T-helper 2 cell treated with Interferon-gamma antibody and Interleukin-4, amounts not matched to agents 5 μg/mL and 100 μg/mL, for 36 hours (primary cell): ENCODE measurements at regions not wholly inside any gene's neighbourhood (a gene's known extent, or its start where the extent isn't known, plus 50 kb on each side); places are given as distances from the start of the nearest gene placed in this dataset.
A peak's percentile ranks its signal among the peaks of the same experiment; 100 is the strongest.
"Not testable (repeated sequence)": the region's sequence is repeated elsewhere in the genome, so short reads cannot be mapped to it uniquely, and the experiment has no call there.

Experiments used
- DNase-seq: peaks from one replicate; pipeline ENCODE4 v3.0.0; 2021; ENCODE audit warnings: low spot score
- H3K27ac Mint-ChIP-seq: one replicate; pipeline ENCODE4 v1.8.0; 2021; ENCODE audit warnings: mild to moderate bottlenecking, mixed read lengths
- H3K27me3 Mint-ChIP-seq: one replicate; pipeline ENCODE4 v1.8.0; 2021; ENCODE audit warnings: low read depth, mixed read lengths
- H3K36me3 Mint-ChIP-seq: one replicate; pipeline ENCODE4 v1.8.0; 2021; ENCODE audit warnings: low read depth, mixed read lengths
- H3K4me1 Mint-ChIP-seq: one replicate; pipeline ENCODE4 v1.8.0; 2021; ENCODE audit warnings: low read depth, mixed read lengths
- H3K4me3 Mint-ChIP-seq: one replicate; pipeline ENCODE4 v1.8.0; 2022; ENCODE audit warnings: mild to moderate bottlenecking, moderate library complexity, mixed read lengths
- H3K9me3 Mint-ChIP-seq: one replicate; pipeline ENCODE4 v1.8.0; 2021; ENCODE audit warnings: mixed read lengths

DNA sequence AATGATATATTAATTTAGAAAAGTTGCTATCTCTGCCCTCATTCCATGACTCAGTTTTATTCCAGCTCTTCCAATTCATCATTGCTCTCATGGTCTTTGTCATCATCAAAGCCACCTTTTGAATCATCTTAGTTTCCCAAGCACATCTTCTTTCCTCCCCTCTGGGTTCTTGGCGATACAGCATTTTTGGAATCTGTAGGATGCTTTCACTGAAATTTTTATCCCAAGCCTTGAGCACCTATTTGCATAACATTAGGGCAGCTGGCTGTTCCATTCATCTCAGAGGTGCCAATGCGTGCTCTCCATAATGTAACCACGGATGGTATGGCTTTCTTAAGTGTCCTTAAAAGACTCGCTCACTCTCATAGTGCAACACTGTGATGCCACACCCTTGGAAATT lies 100.4 kb downstream of the SNX5 start:
- Mint-ChIP-seq H3K27ac (no peak overlapping the region), H3K4me1 (peaks cover 9% of the 10 kb centered on the region), H3K4me3 (no peak overlapping the region), H3K27me3 (peaks cover 20% of the 10 kb centered on the region), H3K36me3 (no peaks in the 10 kb centered on the region), H3K9me3 (no peaks in the 10 kb centered on the region)
- no peak for DNase-seq

DNA sequence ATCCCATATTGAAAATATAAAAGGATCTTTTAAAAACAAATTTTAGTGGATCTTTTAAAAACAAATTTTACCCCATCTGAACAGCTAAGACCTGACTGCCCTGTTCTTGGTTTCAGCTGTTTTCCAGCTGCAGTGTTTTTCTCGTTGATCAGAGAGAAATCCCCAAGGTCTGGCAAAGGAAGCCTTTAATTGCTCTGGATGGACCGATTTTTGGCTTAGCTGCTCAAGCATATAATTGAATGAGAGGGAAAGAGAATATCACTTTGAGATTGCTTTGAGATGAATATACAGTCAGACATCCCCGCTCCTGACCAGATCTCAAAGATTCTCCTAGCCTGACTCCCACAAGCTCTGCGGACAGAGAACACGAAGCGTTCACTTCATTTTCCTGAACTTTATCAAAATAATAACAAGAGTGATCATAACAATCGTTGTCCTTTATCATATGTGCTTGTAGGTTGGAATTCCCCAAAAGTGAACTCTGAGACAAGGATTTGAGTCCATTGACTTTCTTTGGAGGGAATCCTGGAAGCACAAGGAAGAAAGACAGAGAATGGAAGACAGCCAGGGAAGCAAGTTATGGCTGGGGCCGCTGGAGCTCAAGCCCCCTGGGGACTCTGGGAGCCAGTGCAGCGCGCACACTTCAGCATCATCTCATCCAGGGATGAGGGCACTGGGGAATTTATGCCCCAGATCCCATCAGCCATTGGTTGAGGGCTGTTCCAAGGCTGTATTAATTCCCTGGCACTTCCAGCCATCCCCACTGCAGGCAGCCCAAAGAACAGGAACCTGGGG lies 101.3 kb downstream of the SNX5 start:
- no peaks in the 10 kb centered on the region for H3K9me3 Mint-ChIP-seq
- no peaks in the 10 kb centered on the region for H3K36me3 Mint-ChIP-seq
- H3K4me3 Mint-ChIP-seq: no peak overlapping the region

DNA sequence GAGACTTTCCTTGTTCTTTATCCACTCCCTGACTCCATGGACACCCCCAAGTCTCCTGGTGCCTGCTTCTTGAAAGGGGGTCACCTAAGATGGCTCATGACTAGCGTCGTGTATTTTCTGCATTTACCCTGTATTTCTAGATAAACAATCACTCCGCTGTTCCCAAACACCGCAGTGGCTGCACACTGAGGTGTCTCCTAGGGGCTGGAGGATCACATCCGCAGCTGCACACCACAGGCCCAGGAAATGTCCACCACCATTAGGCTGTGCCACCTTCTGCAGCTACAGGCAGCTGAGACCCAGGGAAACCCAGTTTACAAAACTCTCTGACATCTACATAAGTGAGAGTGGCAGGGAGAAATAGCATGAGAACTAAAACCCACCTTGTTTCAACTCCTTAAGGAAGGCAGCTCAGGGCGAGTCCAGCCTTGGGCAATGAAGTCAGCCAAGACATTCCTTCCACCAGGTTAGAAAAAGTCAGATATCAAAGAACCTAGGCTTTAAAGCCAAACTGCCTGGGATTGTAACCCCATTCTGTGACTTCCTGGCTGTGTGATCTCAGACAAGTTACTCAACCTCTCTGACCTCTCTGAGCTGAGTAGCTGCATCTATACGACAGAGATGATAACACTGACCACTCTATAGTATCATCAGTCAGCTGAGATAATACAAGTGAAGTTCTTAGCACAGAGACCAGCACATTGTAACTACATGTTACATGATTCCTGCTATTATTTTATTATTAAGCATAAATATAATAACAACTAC lies 102.2 kb downstream of the SNX5 start:
- H3K4me1 Mint-ChIP-seq: no peaks in the 10 kb centered on the region
- no peak overlapping the region for H3K27ac Mint-ChIP-seq
- H3K4me3 Mint-ChIP-seq: no peak overlapping the region
- H3K27me3 Mint-ChIP-seq: peaks cover 29% of the 10 kb centered on the region
- DNase-seq: no peak
- H3K9me3 Mint-ChIP-seq: no peaks in the 10 kb centered on the region
- H3K36me3 Mint-ChIP-seq: no peaks in the 10 kb centered on the region

More for the DNA sequence above, 101.3 kb downstream of the SNX5 start:
- DNase-seq: no peak
- peaks cover 6% of the 10 kb centered on the region for H3K4me1 Mint-ChIP-seq
- no peak overlapping the region for H3K27ac Mint-ChIP-seq
- H3K27me3 Mint-ChIP-seq: peaks cover 23% of the 10 kb centered on the region

DNA sequence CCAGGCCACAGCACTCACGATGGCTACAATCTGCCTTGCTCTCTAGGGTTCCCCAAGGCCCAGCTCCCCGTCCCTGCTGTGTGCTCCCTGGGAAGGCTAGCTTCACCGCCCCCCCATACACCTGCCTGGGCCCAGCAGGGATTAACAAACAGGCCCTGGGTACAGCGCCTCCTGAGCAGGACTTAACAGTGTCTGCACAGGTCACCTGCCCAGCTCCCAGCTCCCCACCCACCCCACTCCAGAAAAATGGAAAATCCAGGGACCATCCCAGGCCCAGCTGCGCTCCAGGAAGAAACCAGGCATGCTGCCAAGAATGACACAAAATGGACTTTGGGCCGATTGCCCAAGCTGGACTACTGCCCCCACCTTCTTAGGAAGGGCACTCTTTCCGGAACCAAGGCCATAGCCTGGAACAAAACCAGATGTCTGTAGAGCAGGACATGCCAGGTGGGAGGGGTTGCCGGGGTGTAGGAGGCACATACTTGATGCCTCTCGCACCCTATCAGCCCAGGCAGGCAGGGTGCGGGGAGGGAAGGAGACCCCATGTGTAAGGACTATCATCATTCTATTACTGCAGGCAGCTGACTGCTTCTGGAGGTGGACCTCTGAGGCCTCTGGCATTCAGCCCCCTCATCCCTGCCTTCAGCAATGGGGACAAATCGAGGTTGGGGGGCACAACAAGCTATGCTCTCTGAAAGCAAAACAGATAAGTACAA lies 104.9 kb downstream of the SNX5 start:
- no peaks in the 10 kb centered on the region for H3K9me3 Mint-ChIP-seq
- no peak overlapping the region for H3K27ac Mint-ChIP-seq
- H3K4me1 Mint-ChIP-seq: peaks cover 15% of the 10 kb centered on the region
- no peak for DNase-seq
- H3K27me3 Mint-ChIP-seq: peaks cover 32% of the 10 kb centered on the region
- H3K36me3 Mint-ChIP-seq: no peaks in the 10 kb centered on the region
- no peak overlapping the region for H3K4me3 Mint-ChIP-seq

DNA sequence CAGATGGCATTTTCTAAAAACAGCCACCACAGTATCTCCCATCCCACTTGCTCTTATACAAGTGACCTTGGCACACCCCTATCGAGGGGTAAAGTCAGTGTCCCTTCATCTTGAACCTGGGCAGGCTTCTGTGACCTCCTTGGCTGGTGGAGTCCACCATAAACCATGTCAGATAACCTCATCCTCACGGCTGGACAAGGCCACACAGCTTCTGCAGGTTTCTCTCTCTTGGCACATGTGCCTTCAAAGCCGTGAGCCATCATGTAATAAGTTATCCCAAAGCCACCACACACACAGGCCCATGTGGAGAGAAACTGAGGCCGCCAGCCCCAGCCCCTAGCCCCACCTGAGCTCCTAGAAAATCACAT lies 105.4 kb downstream of the SNX5 start:
- no peaks in the 10 kb centered on the region for H3K36me3 Mint-ChIP-seq
- no peaks in the 10 kb centered on the region for H3K9me3 Mint-ChIP-seq
- peaks cover 20% of the 10 kb centered on the region for H3K4me1 Mint-ChIP-seq
- peaks cover 28% of the 10 kb centered on the region for H3K27me3 Mint-ChIP-seq
- DNase-seq: no peak
- H3K4me3 Mint-ChIP-seq: no peak overlapping the region
- H3K27ac Mint-ChIP-seq: no peak overlapping the region

DNA sequence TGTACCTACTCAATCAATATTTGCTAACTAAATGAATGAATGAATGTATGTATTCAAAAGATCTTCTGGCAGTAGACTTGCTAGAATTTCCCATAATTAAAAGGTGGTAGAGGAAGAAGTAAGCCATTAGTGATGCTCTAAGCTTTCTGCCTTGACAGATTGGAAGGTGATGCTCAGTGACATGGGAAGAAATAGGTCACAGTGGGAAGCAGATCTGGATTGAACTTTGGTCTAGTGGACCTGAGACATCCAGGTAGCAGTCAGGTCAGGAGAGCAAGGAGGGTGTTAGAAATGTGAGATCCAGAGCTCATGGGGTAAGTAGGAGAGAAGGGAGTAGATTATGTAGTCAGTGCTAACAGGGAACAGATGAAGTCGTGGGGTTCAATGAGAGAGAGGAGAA lies 106.4 kb downstream of the SNX5 start:
- Mint-ChIP-seq H3K9me3 (no peaks in the 10 kb centered on the region), H3K36me3 (no peaks in the 10 kb centered on the region), H3K27me3 (peaks cover 19% of the 10 kb centered on the region), H3K4me3 (no peak overlapping the region), H3K27ac (no peak overlapping the region), H3K4me1 (peaks cover 26% of the 10 kb centered on the region)
- no peak for DNase-seq

DNA sequence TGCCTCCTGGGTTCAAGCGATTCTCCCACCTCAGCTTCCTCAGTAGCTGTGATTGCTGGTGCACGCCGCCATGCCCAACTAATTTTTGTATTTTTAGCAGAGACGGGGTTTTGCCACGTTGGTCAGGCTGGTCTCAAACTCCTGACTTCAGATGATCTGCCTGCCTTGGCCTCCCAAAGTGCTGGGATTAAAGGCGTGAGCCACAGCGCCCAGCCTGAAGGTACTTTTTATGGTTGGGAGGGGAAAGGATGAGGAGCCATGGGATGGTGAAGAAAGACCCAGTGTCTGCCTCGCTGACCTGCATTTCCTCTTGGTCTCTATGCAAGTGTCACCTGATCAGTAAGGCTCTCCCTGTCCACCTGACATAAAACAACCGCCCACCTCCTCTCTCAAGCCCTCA lies 107.0 kb downstream of the SNX5 start:
- H3K9me3 Mint-ChIP-seq, H3K36me3 Mint-ChIP-seq, DNase-seq, H3K27ac Mint-ChIP-seq, H3K4me3 Mint-ChIP-seq: not testable (repeated sequence)
- H3K27me3 Mint-ChIP-seq: peaks cover 19% of the 10 kb centered on the region
- H3K4me1 Mint-ChIP-seq: peaks cover 31% of the 10 kb centered on the region

DNA sequence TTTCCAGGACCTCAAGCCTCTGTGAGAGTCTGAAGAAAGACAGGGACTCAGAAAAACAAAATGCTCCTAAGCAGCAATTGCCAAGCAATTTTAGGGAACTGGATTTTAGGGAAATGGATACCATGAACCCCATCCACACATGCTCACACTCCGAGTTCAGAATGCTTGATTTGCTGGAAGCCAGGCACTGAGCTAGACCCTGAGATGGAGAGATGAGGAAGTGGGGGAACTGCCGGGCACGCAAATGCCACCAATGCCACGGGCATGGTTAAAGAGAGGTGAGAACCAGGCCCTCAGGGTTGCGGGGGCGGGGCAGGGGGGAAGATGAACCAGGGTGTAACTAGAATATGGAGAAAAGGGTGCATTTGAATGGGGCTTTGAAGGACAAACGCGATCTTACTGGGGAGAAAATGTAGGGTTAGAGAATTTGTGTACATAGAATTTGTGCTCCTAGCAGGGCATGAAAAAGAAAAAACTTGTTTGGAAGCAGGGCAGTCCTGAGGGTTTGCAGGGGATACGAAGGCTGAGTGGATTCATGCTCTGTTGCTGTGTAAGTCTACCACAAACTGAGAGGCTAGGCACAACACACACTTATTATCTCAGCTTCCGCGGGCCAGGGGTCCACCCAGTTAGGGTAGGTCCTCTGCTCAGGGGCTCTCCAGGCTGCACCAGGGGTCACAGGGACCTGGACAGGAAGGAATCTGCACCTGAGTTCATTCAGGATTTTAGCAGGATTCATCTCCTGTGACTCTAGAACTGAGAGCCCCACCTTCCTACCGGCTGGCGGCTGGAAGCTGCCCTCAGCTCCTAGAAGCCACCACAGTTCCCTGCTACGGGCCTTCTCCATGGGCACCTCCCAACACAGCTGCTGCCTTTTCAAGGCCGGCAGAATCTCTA lies 108.0 kb downstream of the SNX5 start:
- no peaks in the 10 kb centered on the region for H3K9me3 Mint-ChIP-seq
- no peak overlapping the region for H3K27ac Mint-ChIP-seq
- no peaks in the 10 kb centered on the region for H3K36me3 Mint-ChIP-seq
- peaks cover 39% of the 10 kb centered on the region for H3K4me1 Mint-ChIP-seq
- H3K4me3 Mint-ChIP-seq: no peak overlapping the region
- peaks cover 15% of the 10 kb centered on the region for H3K27me3 Mint-ChIP-seq
- DNase-seq: no peak

DNA sequence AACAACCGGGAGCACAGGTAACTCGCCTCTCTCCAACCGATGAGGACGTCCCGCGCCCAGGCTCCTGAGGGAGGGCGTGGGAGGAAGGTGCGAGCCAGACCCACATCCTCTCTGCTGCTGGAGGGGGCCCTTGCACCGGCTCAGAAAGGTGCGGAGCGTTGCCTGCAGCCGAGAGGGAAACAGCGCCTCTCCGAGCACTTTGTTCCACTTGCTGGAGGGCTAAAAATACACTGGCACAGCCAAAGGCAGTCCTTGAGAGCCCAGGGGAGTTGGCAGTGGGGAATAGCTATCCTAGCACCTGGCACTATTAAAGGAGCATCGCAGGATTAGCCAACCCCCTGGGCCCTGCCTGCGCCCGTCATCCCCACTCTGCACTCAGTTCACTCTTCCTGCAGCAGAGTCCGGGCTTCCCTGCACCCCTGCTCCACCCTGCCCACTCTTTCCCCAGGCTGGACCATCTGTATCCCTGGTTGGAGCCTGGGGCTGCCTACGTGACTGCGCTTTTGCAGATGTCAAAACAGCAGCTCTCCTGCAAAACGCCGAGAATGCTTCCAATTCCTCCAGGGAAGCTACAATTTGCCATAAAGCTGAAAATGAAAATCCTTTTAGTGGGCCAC lies 108.9 kb downstream of the SNX5 start:
- no peaks in the 10 kb centered on the region for H3K9me3 Mint-ChIP-seq
- peak overlapping the region; percentile 13 for H3K4me3 Mint-ChIP-seq
- H3K4me1 Mint-ChIP-seq: peaks cover 41% of the 10 kb centered on the region
- no peak for DNase-seq
- H3K36me3 Mint-ChIP-seq: no peaks in the 10 kb centered on the region
- H3K27me3 Mint-ChIP-seq: peaks cover 15% of the 10 kb centered on the region
- no peak overlapping the region for H3K27ac Mint-ChIP-seq

DNA sequence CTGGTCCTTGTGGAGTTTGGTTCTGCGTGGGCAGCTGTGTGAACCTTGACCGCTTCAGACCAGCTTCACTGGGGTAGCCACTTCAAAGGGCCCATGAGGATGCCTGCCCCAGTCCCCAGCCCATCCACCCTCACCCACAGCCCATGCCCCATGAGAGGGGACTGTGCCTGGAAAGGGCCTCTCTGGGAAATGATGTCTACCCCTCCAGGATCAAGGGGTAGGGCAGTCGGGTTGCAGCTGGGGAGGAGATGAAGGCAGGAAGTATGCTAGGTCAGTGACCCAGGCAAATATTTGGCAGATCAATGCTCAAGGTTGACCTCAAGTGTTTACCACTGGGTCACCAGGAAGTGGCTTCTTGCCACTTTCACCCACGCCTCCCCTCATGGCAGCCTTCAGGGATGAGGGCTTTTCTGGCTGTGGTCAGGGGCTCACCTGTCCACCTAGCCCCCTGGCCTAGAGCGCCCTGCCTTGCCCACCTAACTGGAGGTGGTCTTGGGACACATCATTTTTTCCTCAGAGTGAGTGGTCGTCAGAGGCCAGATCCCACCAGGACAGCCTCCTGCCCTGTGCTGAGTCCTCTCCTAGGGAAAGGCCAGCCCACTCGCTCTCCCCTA lies 109.5 kb downstream of the SNX5 start:
- Mint-ChIP-seq H3K27me3 (peaks cover 15% of the 10 kb centered on the region), H3K27ac (no peak overlapping the region), H3K4me3 (peak overlapping the region; percentile 13), H3K4me1 (peaks cover 46% of the 10 kb centered on the region), H3K36me3 (no peaks in the 10 kb centered on the region), H3K9me3 (no peaks in the 10 kb centered on the region)
- no peak for DNase-seq

DNA sequence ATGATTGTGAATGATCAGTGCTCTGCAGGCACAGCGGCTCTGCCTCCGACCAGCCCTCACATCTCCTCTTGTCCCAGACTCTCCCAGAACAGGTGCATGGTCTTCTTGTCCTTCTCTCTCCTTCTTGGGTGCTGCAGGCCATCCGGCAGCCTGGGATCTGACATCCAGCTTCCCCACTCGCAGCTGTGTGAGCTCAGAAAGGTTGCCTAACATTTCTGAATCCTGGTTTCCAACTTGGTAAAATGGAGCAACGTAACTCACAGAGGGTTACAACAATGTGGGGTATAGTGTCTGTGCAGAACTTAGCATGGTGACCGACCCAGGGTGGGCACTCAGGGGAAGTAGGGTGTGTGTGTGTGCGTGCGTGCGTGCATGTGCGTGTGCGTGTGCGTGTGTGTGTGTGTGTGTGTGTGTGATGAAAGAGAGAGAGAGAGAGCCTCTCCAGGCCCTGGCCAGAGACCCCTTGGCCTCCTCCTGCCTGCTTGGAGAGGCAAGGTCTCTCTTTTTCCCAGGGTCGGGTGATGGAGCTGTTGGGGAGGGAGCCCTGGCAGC lies 110.1 kb downstream of the SNX5 start:
- H3K27me3 Mint-ChIP-seq: peaks cover 15% of the 10 kb centered on the region
- H3K4me1 Mint-ChIP-seq: peaks cover 48% of the 10 kb centered on the region
- H3K9me3 Mint-ChIP-seq: no peaks in the 10 kb centered on the region
- no peak overlapping the region for H3K27ac Mint-ChIP-seq
- no peak overlapping the region for H3K4me3 Mint-ChIP-seq
- no peaks in the 10 kb centered on the region for H3K36me3 Mint-ChIP-seq
- DNase-seq: no peak

DNA sequence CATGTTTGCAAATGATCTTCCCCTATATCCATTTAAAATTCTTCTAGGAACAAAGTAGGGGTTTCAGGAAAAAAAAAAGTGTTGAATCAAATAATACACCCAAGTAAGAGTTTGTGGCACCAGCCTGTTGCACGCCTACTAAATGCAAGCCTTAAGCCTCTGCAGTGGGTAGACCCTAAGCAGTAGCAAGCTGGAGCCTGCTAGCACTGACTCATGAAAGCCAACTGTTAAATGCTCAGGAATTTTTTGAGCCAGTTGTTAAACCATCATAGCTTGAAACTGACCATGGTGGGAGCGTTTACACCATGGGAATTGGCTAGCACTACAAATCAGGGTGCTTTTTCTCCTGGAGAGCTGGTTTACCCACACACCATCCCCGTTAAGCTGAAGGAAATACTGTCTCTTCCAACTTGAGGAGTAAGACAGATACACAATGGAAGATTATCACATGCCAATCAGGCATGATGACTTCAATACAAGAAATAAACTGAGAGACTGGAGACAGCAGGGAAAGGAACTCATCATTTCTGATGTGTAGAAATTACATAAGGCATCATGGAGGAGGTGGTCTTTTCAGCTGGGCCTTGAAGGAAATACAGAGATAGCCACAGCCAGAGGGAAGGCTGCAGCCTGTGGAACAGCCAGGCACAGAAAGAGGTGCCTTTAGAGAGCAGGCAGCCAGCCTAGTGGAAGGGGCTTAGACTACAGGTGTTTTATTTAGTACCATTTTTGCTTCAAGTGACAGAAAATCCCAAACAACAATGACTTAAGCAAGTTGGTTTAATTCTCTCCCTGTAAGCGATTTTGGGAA lies 110.8 kb downstream of the SNX5 start:
- no peak for DNase-seq
- no peaks in the 10 kb centered on the region for H3K9me3 Mint-ChIP-seq
- H3K4me3 Mint-ChIP-seq: no peak overlapping the region
- H3K27ac Mint-ChIP-seq: no peak overlapping the region
- H3K36me3 Mint-ChIP-seq: no peaks in the 10 kb centered on the region
- H3K27me3 Mint-ChIP-seq: peaks cover 15% of the 10 kb centered on the region
- peaks cover 48% of the 10 kb centered on the region for H3K4me1 Mint-ChIP-seq
